Right lobe of liver (tissue), 6 donors: ENCODE measurements at regions not wholly inside any gene's neighbourhood (a gene's known extent, or its start where the extent isn't known, plus 50 kb on each side); places are given as distances from the start of the nearest gene placed in this dataset.

Source experiments
- ATAC-seq, 4 donors: fragments of 200-7000 bp; cut with Tn5 transposase; one replicate each; pipeline ENCODE4 v1.9.1; 2020; ENCODE audit warnings: mild to moderate bottlenecking in 4 of 4, moderate library complexity in 4 of 4
- DNase-seq, 3 donors: peaks; one replicate each; pipeline ENCODE4 v3.0.0-alpha.2; 2020
- H3K27ac ChIP-seq, 3 donors: fragments of 200-600 bp; one replicate each; pipeline ENCODE4 v1.8.0; 2022
- H3K27me3 ChIP-seq, 2 donors: fragments of 200-600 bp; one replicate each; pipeline ENCODE4 v1.8.0; 2022
- H3K36me3 ChIP-seq, 4 donors: fragments of 200-600 bp; sonication (generic) in 1 of 4; one replicate each; pipeline versions ENCODE4 v1.5.1 to v1.8.0; 2017 to 2022; ENCODE audit warnings: control low read depth in 1 of 4
- H3K4me1 ChIP-seq, 4 donors: fragments of 200-600 bp; sonication (generic) in 1 of 4; one replicate each; pipeline versions ENCODE4 v1.5.1 to v1.8.0; 2017 to 2022; ENCODE audit warnings: control low read depth in 1 of 4
- H3K4me3 ChIP-seq, 3 donors: fragments of 200-600 bp; one replicate each; pipeline ENCODE4 v1.8.0; 2022
- H3K9me3 ChIP-seq, 4 donors: fragments of 200-600 bp; sonication (generic) in 1 of 4; one replicate each; pipeline versions ENCODE4 v1.5.1 to v1.8.0; 2017 to 2022; ENCODE audit warnings: control low read depth in 1 of 4
- POLR2A ChIP-seq: fragments of 450-650 bp; IDR thresholded peaks from one replicate; pipeline ENCODE4 v1.6.1; 2017; ENCODE audit warnings: antibody characterized with exemption, mild to moderate bottlenecking
- WGBS: methylation state at CpG from one replicate; pipeline ENCODE4 v1.1.6; 2018; ENCODE audit warnings: low coverage, low lambda C conversion rate; ENCODE audit not compliant: insufficient coverage; ENCODE audit errors: missing lambda C conversion rate; 5-methylcytosine and 5-hydroxymethylcytosine counted together
- intact Hi-C, 2 donors: fragments of 100-400 bp; cut with DNase I; formaldehyde crosslinking; loops; one replicate each; pipeline versions ENCODE4 v1.11.2 to v1.14.1; 2022
- TF ChIP-seq, protein P1 (sequence below), 4 donors: fragments of 200-600 bp in 3 of 4; fragments of 450-650 bp in 1 of 4; IDR thresholded peaks; one replicate each; pipeline versions ENCODE4 v1.5.1 to v1.8.0; 2016 to 2022; ENCODE audit warnings: antibody characterized with exemption in 4 of 4, mild to moderate bottlenecking in 2 of 4
- donor health status: DM: no; HTN: yes; CAD: no.
- donor health status: DM: no; HTN: no; CAD: no.
- donor health status: DM: no; HTN: no; CAD: no.
- donor health status: DM: no; HTN: yes; CAD: no.
- donor health status: DM: no; HTN: yes; CAD: no.

DNA sequence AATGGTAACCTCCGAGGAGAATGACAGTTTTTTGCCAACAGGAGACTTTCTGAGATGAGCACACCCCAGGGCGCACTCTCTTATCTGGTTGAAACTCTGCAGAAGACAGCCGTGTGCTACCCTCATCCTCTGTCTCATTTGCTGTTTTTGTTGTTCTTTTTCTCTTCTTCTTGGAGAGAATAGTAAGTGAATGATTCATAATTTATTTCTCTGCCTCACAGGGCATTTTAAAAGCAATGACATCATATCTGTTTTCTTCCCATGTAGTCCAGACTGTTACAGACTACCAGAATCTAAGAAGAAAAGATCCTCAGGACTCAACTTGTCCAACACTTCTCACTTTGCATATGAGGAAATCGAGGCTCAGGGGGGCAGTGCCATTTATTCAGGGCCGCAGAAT, 771.1 kb upstream of the GRM7 start:
- no peak for TF ChIP-seq POLR2A
- TF ChIP-seq, protein P1, sequence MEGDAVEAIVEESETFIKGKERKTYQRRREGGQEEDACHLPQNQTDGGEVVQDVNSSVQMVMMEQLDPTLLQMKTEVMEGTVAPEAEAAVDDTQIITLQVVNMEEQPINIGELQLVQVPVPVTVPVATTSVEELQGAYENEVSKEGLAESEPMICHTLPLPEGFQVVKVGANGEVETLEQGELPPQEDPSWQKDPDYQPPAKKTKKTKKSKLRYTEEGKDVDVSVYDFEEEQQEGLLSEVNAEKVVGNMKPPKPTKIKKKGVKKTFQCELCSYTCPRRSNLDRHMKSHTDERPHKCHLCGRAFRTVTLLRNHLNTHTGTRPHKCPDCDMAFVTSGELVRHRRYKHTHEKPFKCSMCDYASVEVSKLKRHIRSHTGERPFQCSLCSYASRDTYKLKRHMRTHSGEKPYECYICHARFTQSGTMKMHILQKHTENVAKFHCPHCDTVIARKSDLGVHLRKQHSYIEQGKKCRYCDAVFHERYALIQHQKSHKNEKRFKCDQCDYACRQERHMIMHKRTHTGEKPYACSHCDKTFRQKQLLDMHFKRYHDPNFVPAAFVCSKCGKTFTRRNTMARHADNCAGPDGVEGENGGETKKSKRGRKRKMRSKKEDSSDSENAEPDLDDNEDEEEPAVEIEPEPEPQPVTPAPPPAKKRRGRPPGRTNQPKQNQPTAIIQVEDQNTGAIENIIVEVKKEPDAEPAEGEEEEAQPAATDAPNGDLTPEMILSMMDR (IDR thresholded peaks at IDR 0.05): no peak
- intact Hi-C loops: no loop called here
- Histone ChIP-seq H3K36me3 (no peaks in the 10 kb centered on the region), H3K27ac (no peak overlapping the region), H3K9me3 (no peaks in the 10 kb centered on the region), H3K27me3 (no peaks in the 10 kb centered on the region), H3K4me1 (no peaks in the 10 kb centered on the region), H3K4me3 (no peak overlapping the region)
- DNase-seq (no peak), ATAC-seq (no peak)
- WGBS: 35% methylated on average over 5 of the region's 5 CpGs

DNA sequence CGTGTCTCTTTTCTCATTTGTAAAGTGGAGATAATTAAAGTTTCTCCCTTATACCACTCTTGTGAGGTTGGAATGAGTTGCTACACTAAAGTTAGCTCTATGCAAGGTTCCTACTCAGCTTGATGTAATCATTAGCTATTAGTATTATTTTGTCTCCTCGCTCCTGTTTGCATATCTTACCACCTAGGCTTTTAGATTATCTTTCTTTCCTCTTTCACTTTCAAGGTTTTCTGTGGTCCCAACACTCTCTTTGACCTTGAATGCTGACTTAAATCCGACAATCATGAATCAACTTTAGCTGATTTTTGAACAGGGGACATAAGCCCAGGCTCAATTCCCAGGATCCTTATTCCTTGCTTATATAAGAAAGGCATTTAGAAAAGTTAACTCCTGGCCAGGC, 769.7 kb upstream of the GRM7 start:
- TF ChIP-seq POLR2A: no peak
- TF ChIP-seq, protein P1 (IDR thresholded peaks at IDR 0.05): no peak
- H3K4me1 ChIP-seq: no peaks in the 10 kb centered on the region
- ATAC-seq: no peak
- no peaks in the 10 kb centered on the region for H3K36me3 ChIP-seq
- DNase-seq: no peak
- H3K9me3 ChIP-seq: no peaks in the 10 kb centered on the region
- intact Hi-C loops: no loop called here
- no peaks in the 10 kb centered on the region for H3K27me3 ChIP-seq
- H3K4me3 ChIP-seq: no peak overlapping the region
- no peak overlapping the region for H3K27ac ChIP-seq
- WGBS: 63% methylated on average over 3 of the region's 3 CpGs

DNA sequence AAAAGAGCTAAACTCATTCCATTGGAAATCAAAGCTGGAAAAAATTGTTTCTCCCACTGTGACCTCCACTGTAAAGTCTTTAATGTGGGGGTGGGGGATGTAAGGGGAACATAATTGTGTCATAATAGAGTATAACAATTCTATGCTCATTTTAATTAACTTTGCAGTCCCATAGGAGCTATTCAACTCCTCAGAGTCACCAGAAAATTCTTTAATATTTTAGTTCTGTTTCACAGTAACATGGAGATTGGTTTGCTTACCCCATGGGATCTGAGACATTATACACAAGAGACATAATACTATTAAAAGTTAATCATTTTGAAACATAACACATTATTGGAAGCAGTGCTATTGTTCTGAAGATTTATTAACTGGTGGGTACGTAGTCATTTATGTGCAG, 765.9 kb upstream of the GRM7 start:
- Histone ChIP-seq H3K4me3 (no peak overlapping the region), H3K27ac (no peak overlapping the region), H3K9me3 (no peaks in the 10 kb centered on the region), H3K4me1 (no peaks in the 10 kb centered on the region), H3K36me3 (no peaks in the 10 kb centered on the region), H3K27me3 (no peaks in the 10 kb centered on the region)
- TF ChIP-seq POLR2A: no peak
- TF ChIP-seq, protein P1 (IDR thresholded peaks at IDR 0.05): no peak
- DNase-seq (no peak), ATAC-seq (no peak)
- 80% methylated on average over 1 of the region's 1 CpG for WGBS
- intact Hi-C loops: no loop called here

DNA sequence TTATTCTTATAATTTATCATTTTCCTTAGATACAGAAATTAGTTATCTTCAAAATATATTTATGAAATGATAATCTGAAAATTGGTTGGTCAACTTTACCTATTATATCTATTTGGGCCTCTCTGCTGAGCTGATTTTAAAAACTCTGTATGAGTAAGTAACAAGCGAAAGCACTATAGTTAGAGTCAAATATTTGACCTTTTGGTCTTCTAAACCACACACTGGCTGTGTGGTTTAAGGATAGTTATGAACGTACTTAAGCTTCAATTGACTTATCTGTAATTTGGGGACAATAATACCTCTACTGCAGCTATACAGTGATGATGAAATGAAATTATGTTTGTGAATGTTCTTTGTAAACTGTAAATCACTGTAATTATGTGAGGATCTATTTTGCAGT, 763.9 kb upstream of the GRM7 start:
- no peaks in the 10 kb centered on the region for H3K9me3 ChIP-seq
- H3K27ac ChIP-seq: no peak overlapping the region
- ATAC-seq: no peak
- TF ChIP-seq, protein P1 (IDR thresholded peaks at IDR 0.05): no peak
- TF ChIP-seq POLR2A: no peak
- no peaks in the 10 kb centered on the region for H3K36me3 ChIP-seq
- intact Hi-C loops: no loop called here
- no peak for DNase-seq
- no peaks in the 10 kb centered on the region for H3K4me1 ChIP-seq
- WGBS: 68% methylated on average over 2 of the region's 2 CpGs
- H3K4me3 ChIP-seq: no peak overlapping the region
- H3K27me3 ChIP-seq: no peaks in the 10 kb centered on the region

DNA sequence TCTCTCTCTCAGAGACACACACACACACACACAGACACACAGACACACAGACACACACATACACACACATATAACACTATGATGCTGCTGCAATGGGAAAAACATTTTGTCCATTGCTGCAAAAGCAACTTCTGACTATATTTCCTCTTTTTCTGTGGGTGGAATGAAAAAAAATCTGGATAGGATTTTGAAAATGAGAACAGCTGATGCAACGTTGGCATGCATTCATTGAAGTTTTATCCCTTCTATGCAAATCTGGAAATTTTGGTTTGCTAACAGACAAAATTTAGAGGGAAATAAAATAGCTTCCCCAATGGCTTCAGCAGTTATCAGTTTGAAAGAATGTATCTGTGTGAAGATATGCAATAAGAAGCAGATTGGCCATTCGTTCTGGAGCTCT, 763.4 kb upstream of the GRM7 start:
- H3K9me3 ChIP-seq: no peaks in the 10 kb centered on the region
- H3K4me3 ChIP-seq: no peak overlapping the region
- H3K36me3 ChIP-seq: no peaks in the 10 kb centered on the region
- ATAC-seq (no peak), DNase-seq (no peak)
- TF ChIP-seq, protein P1 (IDR thresholded peaks at IDR 0.05): no peak
- TF ChIP-seq POLR2A: no peak
- no peak overlapping the region for H3K27ac ChIP-seq
- 30% methylated on average over 2 of the region's 2 CpGs for WGBS
- intact Hi-C loops: no loop called here
- no peaks in the 10 kb centered on the region for H3K27me3 ChIP-seq
- no peaks in the 10 kb centered on the region for H3K4me1 ChIP-seq
